ENCODE measurements at regions not wholly inside any gene's neighbourhood (a gene's known extent, or its start where the extent isn't known, plus 50 kb on each side); places are given as distances from the start of the nearest gene placed in this dataset.

- TF ChIP-seq CTCF (IDR thresholded peaks at IDR 0.05) = no peak
- TF ChIP-seq POLR2A (IDR thresholded peaks at IDR 0.05) = no peak
- TF ChIP-seq POLR2AphosphoS5 (IDR thresholded peaks at IDR 0.05) = no peak
- TF ChIP-seq EP300 (IDR thresholded peaks at IDR 0.05) = no peak
Measured at GRCh38 chr5:14962604-14963003, 91.0 kb upstream of the ANKH start.

Measured in sigmoid colon (tissue), 4 donors.